DOHH2 (cell line): ENCODE measurements at regions not wholly inside any gene's neighbourhood (a gene's known extent, or its start where the extent isn't known, plus 50 kb on each side); places are given as distances from the start of the nearest gene placed in this dataset.

Experiments used
- H3F3A ChIP-seq: fragments of 200-600 bp; sonication (generic), shearing (Covaris generic); 2 replicates; pipeline ENCODE4 v1.6.0; 2016; ENCODE audit warnings: antibody characterized with exemption, mild to moderate bottlenecking; ENCODE audit not compliant: control insufficient read depth, insufficient read depth
- H3K27ac ChIP-seq: fragments of 200-600 bp; sonication (generic); 2 replicates; pipeline ENCODE4 v1.5.1; 2014; ENCODE audit warnings: low read depth, mild to moderate bottlenecking, low read length, moderate library complexity
- H3K27me3 ChIP-seq: fragments of 200-600 bp; sonication (generic); 2 replicates; pipeline ENCODE4 v1.6.1; 2014; ENCODE audit warnings: mild to moderate bottlenecking, low read length, mixed read lengths; ENCODE audit not compliant: control insufficient read depth
- H3K36me3 ChIP-seq: fragments of 200-600 bp; sonication (generic); 2 replicates; pipeline ENCODE4 v1.6.1; 2014; ENCODE audit warnings: mild to moderate bottlenecking, low read length, moderate library complexity, mixed read lengths; ENCODE audit not compliant: control insufficient read depth
- H3K4me1 ChIP-seq: fragments of 200-600 bp; sonication (generic); 2 replicates; pipeline ENCODE4 v1.6.1; 2014; ENCODE audit warnings: mild to moderate bottlenecking, low read length, mixed read lengths; ENCODE audit not compliant: control insufficient read depth
- H3K4me2 ChIP-seq: fragments of 200-600 bp; sonication (generic); 2 replicates; pipeline ENCODE4 v1.6.0; 2014; ENCODE audit warnings: mild to moderate bottlenecking, low read length, moderate library complexity
- H3K4me3 ChIP-seq: fragments of 200-600 bp; sonication (generic); 2 replicates; pipeline ENCODE4 v1.5.1; 2014; ENCODE audit warnings: mild to moderate bottlenecking, low read length, mixed read lengths
- H3K79me2 ChIP-seq: fragments of 200-600 bp; sonication (generic); 2 replicates; pipeline ENCODE4 v1.6.1; 2014; ENCODE audit warnings: mild to moderate bottlenecking, low read length, mixed read lengths; ENCODE audit not compliant: control insufficient read depth
- H3K9me2 ChIP-seq: fragments of 200-600 bp; sonication (generic); replicated peaks from 2 replicates; pipeline ENCODE4 v1.6.1; 2014; ENCODE audit warnings: mild to moderate bottlenecking, low read length, mixed read lengths; ENCODE audit not compliant: control insufficient read depth
- H3K9me3 ChIP-seq: fragments of 200-600 bp; sonication (generic); 2 replicates; pipeline ENCODE4 v1.6.1; 2014; ENCODE audit warnings: antibody characterized with exemption, low read length, mixed read lengths; ENCODE audit not compliant: control insufficient read depth, insufficient read depth
- H4K20me1 ChIP-seq: fragments of 200-600 bp; sonication (generic); 2 replicates; pipeline ENCODE4 v1.6.0; 2014; ENCODE audit warnings: low read depth, mild to moderate bottlenecking, antibody characterized with exemption, low read length, moderate library complexity; ENCODE audit not compliant: control insufficient read depth, insufficient read depth
- CTCF ChIP-seq: fragments of 200-600 bp; sonication (generic); IDR thresholded peaks from one replicate; pipeline ENCODE4 v1.5.1; 2014; ENCODE audit warnings: antibody characterized with exemption, mild to moderate bottlenecking, low read depth, low read length; ENCODE audit not compliant: poor library complexity, severe bottlenecking
- EZH2phosphoT487 ChIP-seq: fragments of 200-600 bp; sonication (generic); IDR thresholded peaks from 2 replicates; pipeline ENCODE4 v1.6.1; 2017; ENCODE audit warnings: borderline replicate concordance, mild to moderate bottlenecking, antibody characterized with exemption, low read length, moderate library complexity, mixed read lengths

GRCh38 chr1:55831759-55832158 lies 616.6 kb upstream of the USP24 start:
- no peaks in the 10 kb centered on the region for H3K4me1 ChIP-seq
- no peaks in the 10 kb centered on the region for H3F3A ChIP-seq
- H3K4me2 ChIP-seq, result no peak overlapping the region
- H3K9me2 ChIP-seq, result no peaks in the 10 kb centered on the region
- H4K20me1 ChIP-seq, result no peaks in the 10 kb centered on the region
- no peaks in the 10 kb centered on the region for H3K9me3 ChIP-seq
- H3K27ac ChIP-seq, result no peak overlapping the region
- H3K36me3 ChIP-seq, result no peaks in the 10 kb centered on the region
- no peaks in the 10 kb centered on the region for H3K79me2 ChIP-seq
- H3K4me3 ChIP-seq, result no peak overlapping the region
- H3K27me3 ChIP-seq, result no peaks in the 10 kb centered on the region
- no peak for TF ChIP-seq CTCF
- TF ChIP-seq EZH2phosphoT487, result no peak

GRCh38 chr1:55828044-55828443 lies 612.9 kb upstream of the USP24 start:
- no peak overlapping the region for H3K4me2 ChIP-seq
- H3K27ac ChIP-seq, result no peak overlapping the region
- no peak for TF ChIP-seq CTCF
- no peak for TF ChIP-seq EZH2phosphoT487

GRCh38 chr1:55827350-55827749 lies 612.2 kb upstream of the USP24 start:
- no peaks in the 10 kb centered on the region for H3K4me1 ChIP-seq
- H3K9me3 ChIP-seq, result no peaks in the 10 kb centered on the region
- no peak overlapping the region for H3K4me2 ChIP-seq
- no peaks in the 10 kb centered on the region for H3K9me2 ChIP-seq
- H3K27ac ChIP-seq, result no peak overlapping the region
- no peaks in the 10 kb centered on the region for H4K20me1 ChIP-seq
- H3K4me3 ChIP-seq, result no peak overlapping the region
- H3F3A ChIP-seq, result no peaks in the 10 kb centered on the region
- H3K79me2 ChIP-seq, result no peaks in the 10 kb centered on the region
- no peaks in the 10 kb centered on the region for H3K27me3 ChIP-seq
- H3K36me3 ChIP-seq, result no peaks in the 10 kb centered on the region
- TF ChIP-seq EZH2phosphoT487 (no peak), CTCF (no peak)

More at GRCh38 chr1:55828044-55828443, 612.9 kb upstream of the USP24 start:
- no peaks in the 10 kb centered on the region for H4K20me1 ChIP-seq
- no peaks in the 10 kb centered on the region for H3K9me3 ChIP-seq
- H3K4me3 ChIP-seq, result no peak overlapping the region
- no peaks in the 10 kb centered on the region for H3K27me3 ChIP-seq
- no peaks in the 10 kb centered on the region for H3F3A ChIP-seq
- no peaks in the 10 kb centered on the region for H3K36me3 ChIP-seq
- no peaks in the 10 kb centered on the region for H3K4me1 ChIP-seq
- H3K9me2 ChIP-seq, result no peaks in the 10 kb centered on the region
- H3K79me2 ChIP-seq, result no peaks in the 10 kb centered on the region
